KOPT-K1 (cell line): ENCODE measurements at regions not wholly inside any gene's neighbourhood (a gene's known extent, or its start where the extent isn't known, plus 50 kb on each side); places are given as distances from the start of the nearest gene placed in this dataset.

ENCODE experiments used
- H3K27ac ChIP-seq: fragments of 200-600 bp; sonication (generic); 2 replicates; pipeline ENCODE4 v1.5.1; 2016; ENCODE audit warnings: antibody characterized with exemption, mild to moderate bottlenecking, low read depth, low read length; ENCODE audit not compliant: poor library complexity, severe bottlenecking
- H3K36me3 ChIP-seq: fragments of 200-600 bp; sonication (generic); 2 replicates; pipeline ENCODE4 v1.5.1; 2017; ENCODE audit warnings: antibody characterized with exemption, mild to moderate bottlenecking, low read length, moderate library complexity; ENCODE audit not compliant: insufficient read depth
- H3K9me3 ChIP-seq: fragments of 200-600 bp; sonication (generic); 2 replicates; pipeline ENCODE4 v1.5.1; 2017; ENCODE audit warnings: antibody characterized with exemption, low read length, mild to moderate bottlenecking; ENCODE audit not compliant: insufficient read depth, poor library complexity, severe bottlenecking

DNA sequence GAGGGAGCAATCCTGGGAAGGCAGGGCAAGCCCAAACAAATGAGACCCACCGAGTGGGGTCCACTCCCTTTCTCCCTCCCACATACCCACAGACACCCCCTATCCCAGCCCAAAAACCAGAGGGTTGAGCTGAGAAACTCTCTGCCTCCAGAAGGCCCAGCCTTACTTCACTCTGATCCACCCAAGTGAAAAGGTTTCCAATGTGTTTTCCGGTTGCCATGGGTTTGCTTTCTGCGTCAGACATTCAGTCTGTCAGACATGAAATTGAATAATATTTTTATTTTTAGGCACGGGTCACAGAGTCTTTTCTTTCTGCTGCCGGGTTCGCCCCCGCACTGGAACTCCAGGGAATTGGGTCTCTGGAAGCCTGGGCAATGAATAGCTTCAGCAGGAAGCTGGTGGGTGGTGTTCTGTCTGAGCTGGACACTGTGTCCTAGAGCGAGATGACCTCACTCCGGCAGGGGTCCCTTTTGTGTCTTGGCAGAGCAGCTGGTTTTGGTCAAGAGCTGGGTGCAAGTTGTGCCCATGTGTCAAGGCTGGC is 69.8 kb upstream of the CLMN start:
- Histone ChIP-seq H3K9me3 (peaks cover 5% of the 10 kb centered on the region), H3K27ac (no peak overlapping the region), H3K36me3 (no peaks in the 10 kb centered on the region)

- Histone ChIP-seq H3K36me3 (no peaks in the 10 kb centered on the region), H3K27ac (no peak overlapping the region), H3K9me3 (no peaks in the 10 kb centered on the region)
These were observed 69.0 kb upstream of the CLMN start for GRCh38 chr14:95388699-95389098.

GRCh38 chr14:95387826-95388445 is 68.2 kb upstream of the CLMN start:
- Histone ChIP-seq H3K27ac (no peak overlapping the region), H3K36me3 (no peaks in the 10 kb centered on the region), H3K9me3 (no peaks in the 10 kb centered on the region)

- no peaks in the 10 kb centered on the region for H3K36me3 ChIP-seq
- no peak overlapping the region for H3K27ac ChIP-seq
These were observed 66.9 kb upstream of the CLMN start for GRCh38 chr14:95386536-95387095.

DNA sequence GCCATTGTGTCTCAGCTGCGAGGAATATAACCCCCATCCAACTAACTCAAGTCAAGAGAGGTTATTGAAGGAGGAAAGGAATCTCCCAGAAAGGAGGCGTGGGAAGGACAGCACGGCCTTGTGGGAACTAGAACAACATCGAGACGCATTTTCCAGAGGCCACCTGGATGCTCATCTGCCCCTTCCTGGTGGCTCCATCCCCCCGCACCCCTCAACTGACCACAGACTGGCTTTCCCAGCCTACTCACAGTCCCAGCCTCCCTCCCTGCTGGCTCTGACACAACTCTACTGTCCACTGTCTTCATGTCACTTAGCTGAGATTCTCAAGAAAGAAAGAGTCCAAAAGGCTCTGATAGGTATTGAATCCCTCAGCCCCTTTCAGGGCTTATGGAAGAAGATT is 66.0 kb upstream of the CLMN start:
- H3K36me3 ChIP-seq = no peaks in the 10 kb centered on the region
- H3K9me3 ChIP-seq = no peaks in the 10 kb centered on the region
- no peak overlapping the region for H3K27ac ChIP-seq

More at GRCh38 chr14:95386536-95387095, 66.9 kb upstream of the CLMN start:
- H3K9me3 ChIP-seq = no peaks in the 10 kb centered on the region

DNA sequence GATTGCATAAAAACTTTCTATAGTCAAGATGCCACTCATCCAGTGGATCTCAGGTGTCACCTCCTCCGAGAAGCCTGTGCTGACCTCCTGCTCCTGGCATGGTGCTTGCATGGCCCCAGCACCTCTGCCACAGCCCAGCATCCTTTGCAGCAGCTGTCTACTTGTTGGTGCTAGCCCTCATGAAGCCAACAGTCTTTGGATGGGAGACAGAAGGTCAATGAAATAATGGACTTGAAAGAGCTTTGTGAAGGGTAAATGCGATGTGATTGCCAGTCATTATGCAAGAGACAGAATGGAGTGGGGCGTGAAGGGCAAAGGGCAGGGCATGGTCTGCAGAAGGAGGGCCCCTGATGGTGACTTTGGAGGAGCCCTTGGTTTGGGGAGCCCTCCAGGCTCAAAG is 63.0 kb upstream of the CLMN start:
- no peaks in the 10 kb centered on the region for H3K36me3 ChIP-seq
- no peak overlapping the region for H3K27ac ChIP-seq
- H3K9me3 ChIP-seq = peaks cover 14% of the 10 kb centered on the region

GRCh38 chr14:95381726-95382125 is 62.0 kb upstream of the CLMN start:
- H3K9me3 ChIP-seq = peaks cover 14% of the 10 kb centered on the region
- H3K36me3 ChIP-seq = no peaks in the 10 kb centered on the region
- no peak overlapping the region for H3K27ac ChIP-seq

DNA sequence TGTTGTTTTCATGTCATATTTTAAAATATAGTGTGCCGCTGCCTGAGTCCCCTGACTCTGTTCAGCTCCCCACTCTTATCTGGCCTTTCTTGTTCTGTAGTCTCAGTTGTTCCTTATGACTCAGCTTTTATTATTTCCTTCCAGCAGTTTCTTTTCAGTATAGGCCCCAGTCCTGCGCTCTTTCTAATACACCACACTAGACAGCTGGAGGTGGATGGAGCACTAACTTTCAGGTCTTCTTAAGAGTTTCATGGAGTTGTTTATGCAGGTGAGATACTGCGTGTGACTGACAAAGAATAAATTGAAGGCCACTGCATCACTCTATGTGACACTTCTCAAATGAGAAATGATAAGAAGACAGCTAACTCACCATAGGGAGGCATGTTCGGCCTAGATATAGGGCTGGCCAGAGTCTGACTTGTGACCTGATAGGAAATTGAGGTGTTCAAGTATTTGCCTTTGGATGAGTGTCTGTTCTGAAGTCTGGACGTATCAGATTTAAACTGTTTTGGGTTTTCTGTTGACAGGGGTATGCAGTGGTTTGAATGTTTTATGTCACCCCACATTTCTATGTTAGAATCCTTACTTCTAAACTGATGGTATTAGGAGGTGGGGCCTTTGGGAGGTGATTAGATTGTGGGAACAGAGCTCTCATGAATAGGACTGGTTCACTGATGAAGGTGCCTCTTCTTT is 60.8 kb upstream of the CLMN start:
- H3K9me3 ChIP-seq = peaks cover 14% of the 10 kb centered on the region
- H3K27ac ChIP-seq = no peak overlapping the region
- H3K36me3 ChIP-seq = no peaks in the 10 kb centered on the region

- no peak overlapping the region for H3K27ac ChIP-seq
- H3K36me3 ChIP-seq = no peaks in the 10 kb centered on the region
- H3K9me3 ChIP-seq = peaks cover 14% of the 10 kb centered on the region
These were observed 59.9 kb upstream of the CLMN start for GRCh38 chr14:95379634-95380033.

- Histone ChIP-seq H3K27ac (no peak overlapping the region), H3K9me3 (peaks cover 14% of the 10 kb centered on the region)
These were observed 55.9 kb upstream of the CLMN start for GRCh38 chr14:95375539-95376109.

DNA sequence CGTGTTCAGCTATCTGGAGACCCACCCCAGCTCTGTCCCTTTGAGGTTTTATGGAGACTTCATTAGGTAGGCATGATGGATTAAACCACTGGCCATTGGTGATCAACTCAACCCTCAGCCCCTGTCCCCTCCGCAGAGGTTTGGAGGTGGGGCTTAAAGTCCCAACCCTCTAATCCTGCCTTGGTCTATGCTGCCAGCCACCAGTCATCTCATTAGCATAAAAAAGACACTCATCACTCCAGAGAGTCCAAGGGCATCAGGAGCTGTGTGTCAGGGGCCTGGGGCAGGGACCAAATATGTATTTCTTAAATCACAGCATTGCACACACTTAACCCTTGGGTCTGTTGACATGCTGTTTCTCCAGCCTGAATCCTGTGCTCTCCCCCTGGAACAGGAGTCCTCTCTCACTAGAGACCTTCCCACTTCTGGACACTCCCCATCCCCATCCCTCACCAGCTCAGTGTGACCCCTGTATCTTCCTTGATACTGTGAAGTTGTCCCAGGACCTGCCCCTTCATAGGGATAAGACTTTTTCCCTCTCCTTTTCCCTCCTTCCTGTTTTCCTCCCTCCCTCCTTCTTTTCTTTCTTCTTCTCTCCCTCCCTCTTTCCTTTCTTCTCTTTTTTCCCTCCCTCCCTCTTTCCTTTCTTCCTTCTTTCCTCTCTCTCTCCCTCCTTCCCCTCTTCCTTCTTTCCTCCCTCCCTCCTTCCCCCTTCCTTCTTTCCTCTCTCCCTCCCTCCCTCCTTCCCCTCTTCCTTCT is 54.7 kb upstream of the CLMN start:
- peaks cover 5% of the 10 kb centered on the region for H3K9me3 ChIP-seq
- H3K27ac ChIP-seq = no peak overlapping the region
- H3K36me3 ChIP-seq = no peaks in the 10 kb centered on the region

More at GRCh38 chr14:95375539-95376109, 55.9 kb upstream of the CLMN start:
- no peaks in the 10 kb centered on the region for H3K36me3 ChIP-seq

GRCh38 chr14:95370076-95370475 is 50.4 kb upstream of the CLMN start:
- no peaks in the 10 kb centered on the region for H3K36me3 ChIP-seq
- no peaks in the 10 kb centered on the region for H3K9me3 ChIP-seq
- H3K27ac ChIP-seq = no peak overlapping the region
